Right lobe of liver (tissue), 6 donors: ENCODE measurements at regions not wholly inside any gene's neighbourhood (a gene's known extent, or its start where the extent isn't known, plus 50 kb on each side); places are given as distances from the start of the nearest gene placed in this dataset.

ENCODE experiments used
- ATAC-seq, 4 donors: fragments of 200-7000 bp; cut with Tn5 transposase; one replicate each; pipeline ENCODE4 v1.9.1; 2020; ENCODE audit warnings: mild to moderate bottlenecking in 4 of 4, moderate library complexity in 4 of 4
- DNase-seq, 3 donors: peaks; one replicate each; pipeline ENCODE4 v3.0.0-alpha.2; 2020
- H3K27ac ChIP-seq, 3 donors: fragments of 200-600 bp; one replicate each; pipeline ENCODE4 v1.8.0; 2022
- H3K27me3 ChIP-seq, 2 donors: fragments of 200-600 bp; one replicate each; pipeline ENCODE4 v1.8.0; 2022
- H3K36me3 ChIP-seq, 4 donors: fragments of 200-600 bp; sonication (generic) in 1 of 4; one replicate each; pipeline versions ENCODE4 v1.5.1 to v1.8.0; 2017 to 2022; ENCODE audit warnings: control low read depth in 1 of 4
- H3K4me1 ChIP-seq, 4 donors: fragments of 200-600 bp; sonication (generic) in 1 of 4; one replicate each; pipeline versions ENCODE4 v1.5.1 to v1.8.0; 2017 to 2022; ENCODE audit warnings: control low read depth in 1 of 4
- H3K4me3 ChIP-seq, 3 donors: fragments of 200-600 bp; one replicate each; pipeline ENCODE4 v1.8.0; 2022
- H3K9me3 ChIP-seq, 4 donors: fragments of 200-600 bp; sonication (generic) in 1 of 4; one replicate each; pipeline versions ENCODE4 v1.5.1 to v1.8.0; 2017 to 2022; ENCODE audit warnings: control low read depth in 1 of 4
- POLR2A ChIP-seq: fragments of 450-650 bp; IDR thresholded peaks from one replicate; pipeline ENCODE4 v1.6.1; 2017; ENCODE audit warnings: antibody characterized with exemption, mild to moderate bottlenecking
- WGBS: methylation state at CpG from one replicate; pipeline ENCODE4 v1.1.6; 2018; ENCODE audit warnings: low coverage, low lambda C conversion rate; ENCODE audit not compliant: insufficient coverage; ENCODE audit errors: missing lambda C conversion rate; 5-methylcytosine and 5-hydroxymethylcytosine counted together
- intact Hi-C, 2 donors: fragments of 100-400 bp; cut with DNase I; formaldehyde crosslinking; loops; one replicate each; pipeline versions ENCODE4 v1.11.2 to v1.14.1; 2022
- TF ChIP-seq, protein P1 (sequence below), 4 donors: fragments of 200-600 bp in 3 of 4; fragments of 450-650 bp in 1 of 4; IDR thresholded peaks; one replicate each; pipeline versions ENCODE4 v1.5.1 to v1.8.0; 2016 to 2022; ENCODE audit warnings: antibody characterized with exemption in 4 of 4, mild to moderate bottlenecking in 2 of 4
- donor health status: DM: no; HTN: yes; CAD: no.
- donor health status: DM: no; HTN: no; CAD: no.
- donor health status: DM: no; HTN: no; CAD: no.
- donor health status: DM: no; HTN: yes; CAD: no.
- donor health status: DM: no; HTN: yes; CAD: no.

DNA sequence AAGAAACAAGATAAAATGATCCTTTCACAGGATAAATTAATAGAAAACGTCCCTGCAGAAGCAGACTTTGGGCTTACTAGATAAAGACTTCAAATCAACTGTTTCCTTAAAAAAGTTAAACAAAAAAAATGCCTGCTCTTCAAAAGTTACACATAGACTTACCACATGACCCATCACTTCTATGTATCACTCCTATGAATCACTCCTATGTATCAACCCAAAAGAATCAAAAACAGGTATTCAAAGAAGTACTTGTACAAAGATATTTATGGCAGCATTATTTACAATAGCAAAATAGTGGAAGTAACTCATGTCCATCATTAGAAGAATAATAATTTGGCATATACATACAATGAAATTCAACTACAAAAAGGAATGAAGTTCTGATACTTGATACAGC lies 56.3 kb upstream of the PRDM9 start:
- Histone ChIP-seq H3K36me3 (no peaks in the 10 kb centered on the region), H3K27me3 (no peaks in the 10 kb centered on the region), H3K4me1 (no peaks in the 10 kb centered on the region), H3K4me3 (no peak overlapping the region), H3K9me3 (no peaks in the 10 kb centered on the region), H3K27ac (no peak overlapping the region)
- intact Hi-C loops = no loop called here
- no peak for ATAC-seq
- 36% methylated on average over 1 of the region's 1 CpG for WGBS
- DNase-seq = no peak
- TF ChIP-seq, protein P1, sequence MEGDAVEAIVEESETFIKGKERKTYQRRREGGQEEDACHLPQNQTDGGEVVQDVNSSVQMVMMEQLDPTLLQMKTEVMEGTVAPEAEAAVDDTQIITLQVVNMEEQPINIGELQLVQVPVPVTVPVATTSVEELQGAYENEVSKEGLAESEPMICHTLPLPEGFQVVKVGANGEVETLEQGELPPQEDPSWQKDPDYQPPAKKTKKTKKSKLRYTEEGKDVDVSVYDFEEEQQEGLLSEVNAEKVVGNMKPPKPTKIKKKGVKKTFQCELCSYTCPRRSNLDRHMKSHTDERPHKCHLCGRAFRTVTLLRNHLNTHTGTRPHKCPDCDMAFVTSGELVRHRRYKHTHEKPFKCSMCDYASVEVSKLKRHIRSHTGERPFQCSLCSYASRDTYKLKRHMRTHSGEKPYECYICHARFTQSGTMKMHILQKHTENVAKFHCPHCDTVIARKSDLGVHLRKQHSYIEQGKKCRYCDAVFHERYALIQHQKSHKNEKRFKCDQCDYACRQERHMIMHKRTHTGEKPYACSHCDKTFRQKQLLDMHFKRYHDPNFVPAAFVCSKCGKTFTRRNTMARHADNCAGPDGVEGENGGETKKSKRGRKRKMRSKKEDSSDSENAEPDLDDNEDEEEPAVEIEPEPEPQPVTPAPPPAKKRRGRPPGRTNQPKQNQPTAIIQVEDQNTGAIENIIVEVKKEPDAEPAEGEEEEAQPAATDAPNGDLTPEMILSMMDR (IDR thresholded peaks at IDR 0.05) = no peak
- TF ChIP-seq POLR2A = no peak

DNA sequence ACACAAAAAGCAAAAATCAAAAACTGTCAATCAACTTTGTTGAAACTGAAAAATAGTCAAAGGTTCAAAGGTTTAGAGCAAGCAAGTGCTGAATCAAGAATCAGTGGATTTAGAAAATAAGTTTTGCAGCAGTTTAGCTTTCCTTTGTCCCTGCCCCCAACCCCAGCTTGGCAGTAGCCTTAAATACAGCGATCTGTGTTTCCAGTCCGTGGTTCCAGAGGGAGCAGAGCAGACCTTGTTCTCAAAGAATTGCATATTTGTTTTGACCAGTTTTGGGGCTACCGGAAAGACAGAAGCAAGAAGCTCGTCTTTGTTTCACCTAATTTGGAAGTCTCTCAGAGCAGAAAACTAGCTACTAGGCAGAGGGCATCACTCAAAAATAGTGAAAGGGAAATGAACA lies 57.2 kb upstream of the PRDM9 start:
- no peaks in the 10 kb centered on the region for H3K27me3 ChIP-seq
- no peak overlapping the region for H3K27ac ChIP-seq
- no peak overlapping the region for H3K4me3 ChIP-seq
- H3K36me3 ChIP-seq = no peaks in the 10 kb centered on the region
- WGBS = 32% methylated on average over 4 of the region's 4 CpGs
- DNase-seq = no peak
- intact Hi-C loops = no loop called here
- TF ChIP-seq, protein P1 (IDR thresholded peaks at IDR 0.05) = no peak
- no peak for TF ChIP-seq POLR2A
- H3K4me1 ChIP-seq = no peaks in the 10 kb centered on the region
- peak in 1 of 4 donors; percentile 54 for ATAC-seq
- H3K9me3 ChIP-seq = no peaks in the 10 kb centered on the region

DNA sequence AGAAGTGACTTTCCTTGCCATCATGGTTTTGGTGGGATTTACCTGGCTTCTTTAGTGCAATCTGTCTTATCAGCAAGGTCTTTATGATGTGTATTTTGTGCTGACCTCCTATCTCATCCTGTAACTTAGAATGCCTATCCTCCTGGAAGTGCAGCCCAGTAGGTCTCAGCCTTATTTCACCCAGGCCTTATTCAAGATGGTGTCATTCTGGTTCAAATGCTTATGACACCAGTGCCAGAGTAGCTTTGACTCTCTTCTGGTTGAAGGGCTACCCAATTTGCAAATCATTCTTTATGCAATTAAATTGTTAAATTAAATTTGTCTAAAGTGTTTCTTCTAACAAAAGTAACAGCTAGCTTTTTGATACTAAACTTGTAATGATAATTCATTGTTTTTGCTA lies 58.8 kb upstream of the PRDM9 start:
- ATAC-seq = no peak

DNA sequence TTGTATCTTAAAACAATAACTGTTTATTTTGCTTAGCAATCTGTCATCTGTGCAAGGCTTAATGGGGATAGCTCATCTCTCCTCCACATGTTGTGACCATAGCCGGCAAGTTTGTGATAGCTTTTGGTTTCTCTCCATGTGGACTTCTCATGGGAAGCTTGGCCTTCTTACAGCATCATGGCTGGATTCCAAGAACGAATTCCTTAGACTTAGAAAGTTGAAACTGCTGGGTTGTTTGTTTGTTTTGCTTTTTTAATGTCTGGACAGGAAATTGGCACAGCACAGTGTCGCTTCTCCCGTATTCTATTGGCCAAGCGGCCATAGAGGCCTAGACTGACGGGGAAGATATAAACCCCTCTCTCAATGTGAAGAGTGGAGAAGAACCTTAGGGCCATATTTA lies 61.0 kb upstream of the PRDM9 start:
- Histone ChIP-seq H3K36me3 (no peaks in the 10 kb centered on the region), H3K27me3 (no peaks in the 10 kb centered on the region), H3K4me1 (no peaks in the 10 kb centered on the region), H3K9me3 (no peaks in the 10 kb centered on the region), H3K27ac (no peak overlapping the region), H3K4me3 (no peak overlapping the region)
- intact Hi-C loops = no loop called here
- no peak for TF ChIP-seq POLR2A
- TF ChIP-seq, protein P1 (IDR thresholded peaks at IDR 0.05) = no peak
- DNase-seq (no peak), ATAC-seq (peak in 1 of 4 donors; percentile 62)
- 33% methylated on average over 6 of the region's 6 CpGs for WGBS

More for the DNA sequence above, 58.8 kb upstream of the PRDM9 start:
- no peak overlapping the region for H3K27ac ChIP-seq
- H3K27me3 ChIP-seq = no peaks in the 10 kb centered on the region
- TF ChIP-seq POLR2A = no peak
- TF ChIP-seq, protein P1 (IDR thresholded peaks at IDR 0.05) = no peak
- H3K4me1 ChIP-seq = no peaks in the 10 kb centered on the region
- no peak for DNase-seq
- no peaks in the 10 kb centered on the region for H3K36me3 ChIP-seq
- no peaks in the 10 kb centered on the region for H3K9me3 ChIP-seq
- H3K4me3 ChIP-seq = no peak overlapping the region
- intact Hi-C loops = no loop called here

DNA sequence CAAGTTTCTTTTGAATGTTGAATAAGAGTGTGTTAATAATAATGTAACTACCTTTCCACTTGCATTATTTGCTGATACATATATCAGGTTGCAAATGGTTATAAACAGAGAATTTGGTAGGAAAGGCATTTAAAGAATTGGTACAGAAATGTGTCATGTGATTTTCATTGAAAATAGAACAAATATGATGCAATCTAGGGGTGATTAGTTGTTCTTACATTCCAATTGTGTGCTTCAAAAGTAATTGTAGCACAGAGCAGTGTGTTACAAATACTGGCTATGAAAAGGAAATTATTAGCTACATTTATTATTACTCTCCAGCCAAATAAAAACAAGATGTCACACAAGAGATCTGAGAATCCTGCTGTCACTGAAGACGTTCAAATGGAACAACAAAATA lies 61.8 kb upstream of the PRDM9 start:
- no peak for TF ChIP-seq POLR2A
- TF ChIP-seq, protein P1 (IDR thresholded peaks at IDR 0.05) = no peak
- Histone ChIP-seq H3K4me1 (no peaks in the 10 kb centered on the region), H3K9me3 (no peaks in the 10 kb centered on the region), H3K27ac (no peak overlapping the region), H3K4me3 (no peak overlapping the region), H3K36me3 (no peaks in the 10 kb centered on the region), H3K27me3 (no peaks in the 10 kb centered on the region)
- no peak for ATAC-seq
- intact Hi-C loops = no loop called here
- no peak for DNase-seq
- 69% methylated on average over 1 of the region's 1 CpG for WGBS
